NB4 (cell line): ENCODE measurements at regions not wholly inside any gene's neighbourhood (a gene's known extent, or its start where the extent isn't known, plus 50 kb on each side); places are given as distances from the start of the nearest gene placed in this dataset.

ENCODE experiments used
- DNase-seq: peaks from one replicate; pipeline ENCODE4 v3.0.0; 2010; ENCODE audit warnings: low read depth
- H3K4me3 ChIP-seq: one replicate; pipeline ENCODE4 v1.5.1; 2011; ENCODE audit warnings: mild to moderate bottlenecking, low read depth, low read length, moderate library complexity
- MYC ChIP-seq: IDR thresholded peaks from 2 replicates; pipeline ENCODE4 v1.6.1; 2011; ENCODE audit warnings: low read depth, low read length
- POLR2A ChIP-seq: IDR thresholded peaks from 2 replicates; pipeline ENCODE4 v1.6.1; 2011; ENCODE audit warnings: mild to moderate bottlenecking; ENCODE audit not compliant: insufficient read length; ENCODE audit errors: extremely low read depth
- TF ChIP-seq, protein P1 (sequence below): IDR thresholded peaks from 2 replicates; pipeline ENCODE4 v1.6.1; 2011; ENCODE audit warnings: low read depth, low read length
- TF ChIP-seq, protein P2 (sequence below): IDR thresholded peaks from one replicate; pipeline ENCODE4 v1.5.1; 2012; ENCODE audit warnings: low read depth, low read length

DNA sequence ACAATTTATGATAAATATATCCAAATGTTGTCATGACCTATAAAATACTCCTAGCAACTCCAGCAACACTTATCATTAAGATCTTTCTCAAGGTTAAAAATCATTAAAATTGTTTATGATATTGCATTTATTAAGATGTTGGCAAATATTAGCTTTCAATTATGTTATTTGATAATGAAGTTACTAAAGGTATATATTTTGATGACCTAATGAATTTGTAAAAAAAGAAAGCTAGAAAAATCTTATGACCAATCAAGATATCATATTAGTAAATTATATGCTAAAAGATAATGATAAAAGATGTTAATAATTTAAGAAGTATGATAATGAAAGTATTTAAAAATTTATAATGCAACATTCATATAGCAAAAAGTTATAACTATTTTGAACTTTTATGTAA is 66.3 kb upstream of the RAB18 start:
- DNase-seq = no peak
- TF ChIP-seq MYC = no peak
- no peak for TF ChIP-seq POLR2A
- TF ChIP-seq, protein P1, sequence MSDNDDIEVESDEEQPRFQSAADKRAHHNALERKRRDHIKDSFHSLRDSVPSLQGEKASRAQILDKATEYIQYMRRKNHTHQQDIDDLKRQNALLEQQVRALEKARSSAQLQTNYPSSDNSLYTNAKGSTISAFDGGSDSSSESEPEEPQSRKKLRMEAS = no peak
- TF ChIP-seq, protein P2, sequence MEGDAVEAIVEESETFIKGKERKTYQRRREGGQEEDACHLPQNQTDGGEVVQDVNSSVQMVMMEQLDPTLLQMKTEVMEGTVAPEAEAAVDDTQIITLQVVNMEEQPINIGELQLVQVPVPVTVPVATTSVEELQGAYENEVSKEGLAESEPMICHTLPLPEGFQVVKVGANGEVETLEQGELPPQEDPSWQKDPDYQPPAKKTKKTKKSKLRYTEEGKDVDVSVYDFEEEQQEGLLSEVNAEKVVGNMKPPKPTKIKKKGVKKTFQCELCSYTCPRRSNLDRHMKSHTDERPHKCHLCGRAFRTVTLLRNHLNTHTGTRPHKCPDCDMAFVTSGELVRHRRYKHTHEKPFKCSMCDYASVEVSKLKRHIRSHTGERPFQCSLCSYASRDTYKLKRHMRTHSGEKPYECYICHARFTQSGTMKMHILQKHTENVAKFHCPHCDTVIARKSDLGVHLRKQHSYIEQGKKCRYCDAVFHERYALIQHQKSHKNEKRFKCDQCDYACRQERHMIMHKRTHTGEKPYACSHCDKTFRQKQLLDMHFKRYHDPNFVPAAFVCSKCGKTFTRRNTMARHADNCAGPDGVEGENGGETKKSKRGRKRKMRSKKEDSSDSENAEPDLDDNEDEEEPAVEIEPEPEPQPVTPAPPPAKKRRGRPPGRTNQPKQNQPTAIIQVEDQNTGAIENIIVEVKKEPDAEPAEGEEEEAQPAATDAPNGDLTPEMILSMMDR = no peak
- H3K4me3 ChIP-seq = no peak overlapping the region

DNA sequence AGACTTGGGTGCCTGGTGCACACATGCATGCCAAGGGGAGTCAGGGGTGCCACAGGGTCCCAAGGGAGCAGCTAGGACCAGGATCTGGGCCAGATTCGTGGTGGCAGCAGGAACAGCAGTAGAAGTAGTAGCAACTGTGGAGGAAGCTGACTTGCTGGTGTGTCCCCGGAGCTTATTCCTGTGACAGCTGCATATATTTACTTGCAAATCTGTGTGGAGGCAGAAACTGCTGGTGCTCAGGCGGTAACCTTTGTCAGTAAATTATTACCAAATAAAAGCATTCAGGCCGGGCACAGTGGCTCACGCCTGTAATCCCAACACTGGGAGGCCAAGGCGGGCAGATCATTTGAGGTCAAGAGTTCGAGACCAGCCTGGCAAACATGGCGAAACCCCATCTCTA is 67.4 kb upstream of the RAB18 start:
- H3K4me3 ChIP-seq = no peak overlapping the region
- TF ChIP-seq, protein P2 = no peak
- TF ChIP-seq, protein P1 = no peak
- TF ChIP-seq MYC (no peak), POLR2A (no peak)
- DNase-seq = no peak

DNA sequence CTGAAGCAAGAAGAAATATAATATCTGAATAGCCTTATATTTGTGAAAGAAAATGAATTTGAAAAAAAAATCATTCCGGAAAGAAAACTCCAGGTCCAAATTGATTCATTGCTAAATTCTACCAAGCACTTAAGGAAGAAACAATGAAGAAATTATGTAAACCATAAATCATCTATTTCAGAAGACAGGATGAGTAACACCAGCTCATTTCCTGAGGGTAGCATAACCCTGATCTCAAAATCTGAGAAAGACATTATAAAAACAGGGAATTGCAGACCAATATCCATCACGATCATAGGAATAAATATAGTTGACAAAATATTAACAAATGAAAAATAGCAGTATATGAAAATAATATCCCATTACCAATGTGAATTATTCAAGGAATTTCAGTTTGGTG is 70.1 kb upstream of the RAB18 start:
- no peak for DNase-seq
- no peak overlapping the region for H3K4me3 ChIP-seq
- TF ChIP-seq, protein P1 = no peak
- TF ChIP-seq, protein P2 = no peak
- TF ChIP-seq MYC (no peak), POLR2A (no peak)

DNA sequence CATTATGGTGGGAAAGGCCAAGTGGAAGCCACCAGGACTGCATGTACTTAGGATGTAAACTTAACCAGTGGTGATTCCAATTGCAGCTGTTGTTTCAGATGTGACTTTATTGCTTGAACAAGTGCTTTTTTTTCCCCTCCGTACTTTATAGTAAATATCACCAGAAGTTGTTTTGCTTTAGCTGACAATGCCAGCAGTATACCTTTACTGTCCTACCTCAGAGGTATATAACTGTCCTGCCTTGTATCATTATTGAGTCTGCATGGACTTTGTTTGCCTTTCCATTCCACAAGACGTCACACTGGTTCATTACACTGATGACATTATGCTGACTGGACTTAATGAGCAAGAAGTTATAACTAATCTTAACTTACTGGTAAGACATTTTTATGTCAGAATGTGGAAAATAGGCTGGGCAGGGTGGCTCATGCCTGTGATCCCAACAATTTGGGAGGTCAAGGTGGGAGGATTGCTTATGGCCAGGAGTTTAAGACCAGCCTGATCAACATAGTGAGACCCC is 77.1 kb upstream of the RAB18 start:
- TF ChIP-seq MYC = no peak
- TF ChIP-seq, protein P2 = no peak
- TF ChIP-seq, protein P1 = no peak
- TF ChIP-seq POLR2A = no peak
- no peak overlapping the region for H3K4me3 ChIP-seq
- DNase-seq = no peak

DNA sequence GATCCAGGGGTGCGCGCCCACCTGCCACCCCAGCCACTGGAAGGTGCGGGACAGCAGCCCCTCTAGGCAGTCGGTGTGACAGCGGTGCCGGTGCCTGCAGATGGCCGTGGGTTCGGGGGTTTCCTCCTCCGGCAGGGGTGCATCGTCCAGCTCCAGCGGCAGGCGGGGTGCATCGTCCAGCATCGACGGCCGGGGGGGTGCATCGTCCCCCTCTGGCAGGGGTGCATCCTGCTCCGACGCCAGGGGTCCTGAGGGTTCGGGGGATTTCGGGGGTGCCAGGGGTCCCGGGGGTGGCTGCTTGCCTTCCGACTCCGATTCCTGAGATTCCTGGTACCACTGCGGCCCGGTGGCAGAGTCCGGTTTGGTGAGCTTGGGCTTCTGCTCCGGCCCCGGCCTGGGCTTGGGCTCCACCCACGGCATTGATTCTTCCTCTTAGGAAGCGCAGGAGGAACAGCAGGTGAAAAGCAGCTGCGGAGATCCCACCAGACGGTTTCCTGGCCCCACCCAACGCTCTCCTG is 90.2 kb upstream of the RAB18 start:
- no peak overlapping the region for H3K4me3 ChIP-seq
- TF ChIP-seq, protein P2 = no peak
- TF ChIP-seq POLR2A = no peak
- TF ChIP-seq, protein P1 = no peak
- no peak for TF ChIP-seq MYC
- no peak for DNase-seq

DNA sequence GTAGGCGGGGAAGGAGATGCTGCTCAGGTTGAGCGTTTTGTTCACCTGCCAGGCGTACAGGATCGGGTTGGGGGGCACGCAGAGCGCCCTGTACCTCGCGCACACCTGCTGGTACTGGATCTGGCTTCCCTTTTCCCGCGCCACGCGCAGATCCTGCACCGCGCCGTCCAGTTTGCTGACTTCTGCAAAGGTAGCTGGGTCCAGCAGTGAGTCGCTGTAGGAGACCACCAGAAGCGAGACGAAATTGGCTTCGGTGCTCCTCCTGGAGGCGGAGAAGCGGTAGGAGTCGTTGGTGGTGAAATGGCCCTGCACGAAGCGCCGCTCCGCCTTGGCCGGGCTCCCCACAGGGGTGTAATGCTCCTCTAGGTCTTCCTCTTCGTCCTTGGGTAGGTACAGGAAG is 90.7 kb upstream of the RAB18 start:
- no peak overlapping the region for H3K4me3 ChIP-seq
- no peak for DNase-seq
- TF ChIP-seq, protein P2 = no peak
- TF ChIP-seq POLR2A (no peak), MYC (no peak)
- TF ChIP-seq, protein P1 = no peak
